Colonic mucosa (tissue), 4 donors: ENCODE measurements at regions not wholly inside any gene's neighbourhood (a gene's known extent, or its start where the extent isn't known, plus 50 kb on each side); places are given as distances from the start of the nearest gene placed in this dataset.

ENCODE experiments used
- DNase-seq: peaks from one replicate; pipeline ENCODE4 v3.0.0-alpha.2; 2020
- H3K27ac ChIP-seq: fragments of 200-600 bp; one replicate; pipeline ENCODE4 v1.8.0; 2021
- H3K27me3 ChIP-seq: fragments of 200-600 bp; one replicate; pipeline ENCODE4 v1.8.0; 2021
- H3K36me3 ChIP-seq: fragments of 200-600 bp; one replicate; pipeline ENCODE4 v1.8.0; 2021
- H3K4me1 ChIP-seq: fragments of 200-600 bp; one replicate; pipeline ENCODE4 v1.8.0; 2021; ENCODE audit warnings: mild to moderate bottlenecking
- H3K4me3 ChIP-seq: fragments of 200-600 bp; one replicate; pipeline ENCODE4 v1.8.0; 2021
- H3K9ac ChIP-seq, 2 donors: one replicate each; pipeline ENCODE4 v1.7.0; 2013; ENCODE audit warnings: control low read depth in 2 of 2, low read depth in 2 of 2, low read length in 2 of 2
- H3K9me3 ChIP-seq: fragments of 200-600 bp; one replicate; pipeline ENCODE4 v1.8.0; 2021
- CTCF ChIP-seq: fragments of 200-600 bp; IDR thresholded peaks from one replicate; pipeline ENCODE4 v1.8.0; 2022; ENCODE audit warnings: antibody characterized with exemption, mild to moderate bottlenecking
- intact Hi-C: fragments of 100-400 bp; cut with DNase I; formaldehyde crosslinking; loops from one replicate; pipeline ENCODE4 v1.14.1; 2022
- donor health status: healthy.
- donor health status: DM: no; HTN: no; CAD: no.
- donor health status: DM: no; HTN: no; CAD: no.

GRCh38 chr10:123553810-123554430 is 112.2 kb upstream of the GPR26 start:
- no peak for TF ChIP-seq CTCF
- intact Hi-C loops: no loop called here
- H3K27me3 ChIP-seq: no peaks in the 10 kb centered on the region
- H3K36me3 ChIP-seq: no peaks in the 10 kb centered on the region
- no peaks in the 10 kb centered on the region for H3K9me3 ChIP-seq
- no peaks in the 10 kb centered on the region for H3K4me1 ChIP-seq
- no peak overlapping the region for H3K27ac ChIP-seq
- H3K9ac ChIP-seq: no peak overlapping the region
- H3K4me3 ChIP-seq: no peak overlapping the region
- no peak for DNase-seq

GRCh38 chr10:123554656-123555055 is 111.5 kb upstream of the GPR26 start:
- no peak for DNase-seq
- H3K4me1 ChIP-seq: no peaks in the 10 kb centered on the region
- no peak overlapping the region for H3K27ac ChIP-seq
- H3K36me3 ChIP-seq: no peaks in the 10 kb centered on the region
- H3K27me3 ChIP-seq: no peaks in the 10 kb centered on the region
- no peaks in the 10 kb centered on the region for H3K9me3 ChIP-seq
- H3K4me3 ChIP-seq: no peak overlapping the region
- intact Hi-C loops: no loop called here
- no peak overlapping the region for H3K9ac ChIP-seq
- TF ChIP-seq CTCF: no peak

- H3K4me1 ChIP-seq: no peaks in the 10 kb centered on the region
- no peaks in the 10 kb centered on the region for H3K9me3 ChIP-seq
- no peak overlapping the region for H3K9ac ChIP-seq
- H3K27ac ChIP-seq: no peak overlapping the region
- no peak for DNase-seq
- H3K36me3 ChIP-seq: no peaks in the 10 kb centered on the region
- no peak overlapping the region for H3K4me3 ChIP-seq
- no peaks in the 10 kb centered on the region for H3K27me3 ChIP-seq
- intact Hi-C loops: no loop called here
- no peak for TF ChIP-seq CTCF
These were observed 110.5 kb upstream of the GPR26 start for GRCh38 chr10:123555616-123556015.

GRCh38 chr10:123556049-123556448 is 110.1 kb upstream of the GPR26 start:
- no peak for DNase-seq
- H3K4me3 ChIP-seq: no peak overlapping the region
- no peaks in the 10 kb centered on the region for H3K36me3 ChIP-seq
- H3K9ac ChIP-seq: no peak overlapping the region
- no peak overlapping the region for H3K27ac ChIP-seq
- TF ChIP-seq CTCF: no peak
- intact Hi-C loops: no loop called here
- H3K27me3 ChIP-seq: no peaks in the 10 kb centered on the region
- no peaks in the 10 kb centered on the region for H3K9me3 ChIP-seq
- no peaks in the 10 kb centered on the region for H3K4me1 ChIP-seq

- H3K36me3 ChIP-seq: no peaks in the 10 kb centered on the region
- no peak for TF ChIP-seq CTCF
- no peaks in the 10 kb centered on the region for H3K9me3 ChIP-seq
- no peak overlapping the region for H3K9ac ChIP-seq
- DNase-seq: no peak
- intact Hi-C loops: no loop called here
- H3K27ac ChIP-seq: no peak overlapping the region
- no peak overlapping the region for H3K4me3 ChIP-seq
- no peaks in the 10 kb centered on the region for H3K4me1 ChIP-seq
- H3K27me3 ChIP-seq: no peaks in the 10 kb centered on the region
These were observed 109.4 kb upstream of the GPR26 start for GRCh38 chr10:123556736-123557135.
